TTC549 (cell line): ENCODE measurements at regions not wholly inside any gene's neighbourhood (a gene's known extent, or its start where the extent isn't known, plus 50 kb on each side); places are given as distances from the start of the nearest gene placed in this dataset.

ENCODE experiments used
- FAIRE-seq: peaks from 2 replicates; lab custom pipeline; 2012; peaks lifted over from hg19 to GRCh38; lab: Jason Lieb, UNC

- FAIRE-seq, result no peak
These were observed 510.9 kb downstream of the RPS24 start for GRCh38 chr10:78544423-78545090.

- no peak for FAIRE-seq
These were observed 512.1 kb downstream of the RPS24 start for GRCh38 chr10:78545756-78546155.

- FAIRE-seq, result no peak
These were observed 513.7 kb downstream of the RPS24 start for GRCh38 chr10:78547397-78547796.

GRCh38 chr10:78547905-78548304, 514.2 kb downstream of the RPS24 start:
- FAIRE-seq, result no peak

- FAIRE-seq, result no peak
These were observed 514.7 kb downstream of the RPS24 start for GRCh38 chr10:78548369-78548768.

GRCh38 chr10:78549140-78549935, 515.7 kb downstream of the RPS24 start:
- no peak for FAIRE-seq

- FAIRE-seq, result no peak
These were observed 516.4 kb downstream of the RPS24 start for GRCh38 chr10:78550090-78550489.

- no peak for FAIRE-seq
These were observed 517.1 kb downstream of the RPS24 start for GRCh38 chr10:78550716-78551115.

- FAIRE-seq, result no peak
These were observed 517.4 kb upstream of the ZMIZ1 start for GRCh38 chr10:78551184-78552005.

GRCh38 chr10:78552261-78552811, 516.4 kb upstream of the ZMIZ1 start:
- FAIRE-seq, result no peak

- FAIRE-seq, result no peak
These were observed 515.0 kb upstream of the ZMIZ1 start for GRCh38 chr10:78553792-78554191.

- FAIRE-seq, result no peak
These were observed 513.6 kb upstream of the ZMIZ1 start for GRCh38 chr10:78555128-78555527.

GRCh38 chr10:78556705-78557432, 511.9 kb upstream of the ZMIZ1 start:
- FAIRE-seq, result no peak

- no peak for FAIRE-seq
These were observed 511.3 kb upstream of the ZMIZ1 start for GRCh38 chr10:78557433-78557925.

- no peak for FAIRE-seq
These were observed 509.0 kb upstream of the ZMIZ1 start for GRCh38 chr10:78559661-78560340.

GRCh38 chr10:78560341-78560688, 508.5 kb upstream of the ZMIZ1 start:
- FAIRE-seq, result no peak

- no peak for FAIRE-seq
These were observed 505.5 kb upstream of the ZMIZ1 start for GRCh38 chr10:78563314-78563713.

GRCh38 chr10:78565841-78566240, 502.9 kb upstream of the ZMIZ1 start:
- FAIRE-seq, result no peak

GRCh38 chr10:78566284-78567111, 502.3 kb upstream of the ZMIZ1 start:
- FAIRE-seq, result no peak

GRCh38 chr10:78567680-78568455, 500.9 kb upstream of the ZMIZ1 start:
- FAIRE-seq, result no peak
